Activated T-cell treated with anti-CD3 and anti-CD28 coated beads for 24 hours (primary cell): ENCODE measurements at regions not wholly inside any gene's neighbourhood (a gene's known extent, or its start where the extent isn't known, plus 50 kb on each side); places are given as distances from the start of the nearest gene placed in this dataset.

Source experiments
- DNase-seq: peaks from one replicate; pipeline ENCODE4 v3.0.0-alpha.2; 2020; ENCODE audit warnings: low read depth

- no peak for DNase-seq
These were observed 424.2 kb downstream of the TSN start for GRCh38 chr2:122179492-122180165.

- DNase-seq, result no peak
These were observed 425.5 kb downstream of the TSN start for GRCh38 chr2:122180972-122181371.

GRCh38 chr2:122182616-122183355 lies 427.3 kb downstream of the TSN start:
- DNase-seq, result no peak

GRCh38 chr2:122183890-122184289 lies 428.4 kb downstream of the TSN start:
- DNase-seq, result no peak

- no peak for DNase-seq
These were observed 431.3 kb downstream of the TSN start for GRCh38 chr2:122186761-122187222.

GRCh38 chr2:122191331-122191730 lies 435.9 kb downstream of the TSN start:
- no peak for DNase-seq

GRCh38 chr2:122193622-122194021 lies 438.2 kb downstream of the TSN start:
- DNase-seq, result no peak

- no peak for DNase-seq
These were observed 439.1 kb downstream of the TSN start for GRCh38 chr2:122194546-122194945.

GRCh38 chr2:122203523-122203922 lies 448.1 kb downstream of the TSN start:
- DNase-seq, result no peak

- no peak for DNase-seq
These were observed 450.2 kb downstream of the TSN start for GRCh38 chr2:122205641-122206040.

GRCh38 chr2:122206101-122206500 lies 450.6 kb downstream of the TSN start:
- no peak for DNase-seq

- no peak for DNase-seq
These were observed 453.9 kb downstream of the TSN start for GRCh38 chr2:122209377-122209776.

GRCh38 chr2:122210065-122210464 lies 454.6 kb downstream of the TSN start:
- DNase-seq, result no peak

GRCh38 chr2:122210898-122211856 lies 455.7 kb downstream of the TSN start:
- DNase-seq, result no peak

- DNase-seq, result no peak
These were observed 457.9 kb downstream of the TSN start for GRCh38 chr2:122213312-122213711.

- no peak for DNase-seq
These were observed 460.6 kb downstream of the TSN start for GRCh38 chr2:122216071-122216470.

- no peak for DNase-seq
These were observed 461.4 kb downstream of the TSN start for GRCh38 chr2:122216901-122217300.

- DNase-seq, result no peak
These were observed 463.1 kb downstream of the TSN start for GRCh38 chr2:122218596-122218995.

- no peak for DNase-seq
These were observed 464.1 kb downstream of the TSN start for GRCh38 chr2:122219504-122219903.

GRCh38 chr2:122221665-122222064 lies 466.2 kb downstream of the TSN start:
- DNase-seq, result no peak

- no peak for DNase-seq
These were observed 475.8 kb downstream of the TSN start for GRCh38 chr2:122231296-122231695.

GRCh38 chr2:122233372-122233771 lies 477.9 kb downstream of the TSN start:
- no peak for DNase-seq
